Liver (tissue), 3 donors: ENCODE measurements at regions not wholly inside any gene's neighbourhood (a gene's known extent, or its start where the extent isn't known, plus 50 kb on each side); places are given as distances from the start of the nearest gene placed in this dataset.

Experiments
- ATF3 ChIP-seq: IDR thresholded peaks from 2 replicates; pipeline ENCODE4 v1.6.1; 2016; ENCODE audit warnings: antibody characterized with exemption
- CTCF ChIP-seq: fragments of 150-350 bp; IDR thresholded peaks from 2 replicates; pipeline ENCODE4 v1.5.1; 2017; ENCODE audit warnings: improper control_type of control experiment, low read depth, low read length; ENCODE audit not compliant: missing input control
- EGR1 ChIP-seq, 2 donors: IDR thresholded peaks; 2 replicates each; pipeline ENCODE4 v1.6.1; 2016 to 2018; ENCODE audit warnings: antibody characterized with exemption in 2 of 2, low read depth in 2 of 2
- GABPA ChIP-seq, 2 donors: IDR thresholded peaks in 1 of 2; conservative IDR thresholded peaks in 1 of 2; 2 replicates each; pipeline ENCODE4 v1.6.1; 2016; ENCODE audit warnings: antibody characterized with exemption in 2 of 2, mild to moderate bottlenecking in 1 of 2, moderate library complexity in 1 of 2
- HNF4A ChIP-seq, 2 donors: conservative IDR thresholded peaks; 2 replicates each; pipeline ENCODE4 v1.6.1; 2016; ENCODE audit warnings: antibody characterized with exemption in 2 of 2, mild to moderate bottlenecking in 2 of 2
- HNF4G ChIP-seq: IDR thresholded peaks from 2 replicates; pipeline ENCODE4 v1.6.1; 2016; ENCODE audit warnings: antibody characterized with exemption
- JUND ChIP-seq, 2 donors: IDR thresholded peaks; 2 replicates each; pipeline ENCODE4 v1.6.1; 2016; ENCODE audit warnings: antibody characterized with exemption in 2 of 2
- MAX ChIP-seq: IDR thresholded peaks from 2 replicates; pipeline ENCODE4 v1.6.1; 2016; ENCODE audit warnings: antibody characterized with exemption
- RAD21 ChIP-seq, 2 donors: IDR thresholded peaks; 2 replicates each; pipeline ENCODE4 v1.6.1; 2016; ENCODE audit warnings: antibody characterized with exemption in 2 of 2, mild to moderate bottlenecking in 2 of 2
- REST ChIP-seq: IDR thresholded peaks from 2 replicates; pipeline ENCODE4 v1.6.1; 2016; ENCODE audit warnings: antibody characterized with exemption, mild to moderate bottlenecking
- SP1 ChIP-seq: IDR thresholded peaks from 2 replicates; pipeline ENCODE4 v1.6.1; 2018; ENCODE audit warnings: antibody characterized with exemption, mild to moderate bottlenecking
- TAF1 ChIP-seq: conservative IDR thresholded peaks from 2 replicates; pipeline ENCODE4 v1.6.1; 2016; ENCODE audit warnings: antibody characterized with exemption, mild to moderate bottlenecking
- YY1 ChIP-seq: IDR thresholded peaks from 2 replicates; pipeline ENCODE4 v1.6.1; 2016; ENCODE audit warnings: antibody characterized with exemption, mild to moderate bottlenecking
- ZBTB33 ChIP-seq: IDR thresholded peaks from 2 replicates; pipeline ENCODE4 v1.6.1; 2016; ENCODE audit warnings: antibody characterized with exemption
- donor health status: healthy.
- donor health status: healthy.

GRCh38 chr9:23408874-23409273 is 417.2 kb downstream of the ELAVL2 start:
- TF ChIP-seq GABPA (IDR thresholded peaks at IDR 0.05 in 1 of 2, conservative IDR thresholded peaks at IDR 0.05 in 1 of 2), result no peak
- TF ChIP-seq SP1, result no peak
- no peak for TF ChIP-seq CTCF
- TF ChIP-seq RAD21 (IDR thresholded peaks at IDR 0.05), result no peak
- TF ChIP-seq HNF4A (conservative IDR thresholded peaks at IDR 0.05), result peak; percentile 66 to 81
- no peak for TF ChIP-seq MAX
- TF ChIP-seq EGR1 (IDR thresholded peaks at IDR 0.05; ENCODE audit: low read depth in 2 of 2), result no peak
- TF ChIP-seq REST, result no peak
- no peak for TF ChIP-seq ATF3
- no peak for TF ChIP-seq TAF1
- no peak for TF ChIP-seq JUND (IDR thresholded peaks at IDR 0.05)
- no peak for TF ChIP-seq ZBTB33
- TF ChIP-seq YY1, result no peak
- no peak for TF ChIP-seq HNF4G
